MCF 10A (cell line): ENCODE measurements at regions not wholly inside any gene's neighbourhood (a gene's known extent, or its start where the extent isn't known, plus 50 kb on each side); places are given as distances from the start of the nearest gene placed in this dataset.

Source experiments
- BruUV-seq: library from RNA; stranded (reverse); fragments of 400-500 nt; replicated peaks from 2 replicates; lab custom pipeline; 2021; lab: Mats Ljungman, UMichigan
- CTCF ChIA-PET: fragments of 300-600 bp; sonication (Branson Sonifier 250); formaldehyde crosslinking; extraction: SDS; loops from one replicate; lab custom pipeline; 2021; ENCODE audit warnings: antibody characterized with exemption, inconsistent platforms; lab: Yijun Ruan, JAX
- POLR2A ChIA-PET: fragments of 300-600, 350-650 bp; sonication (Branson Sonifier 250); formaldehyde crosslinking; extraction: SDS; loops from one replicate; lab custom pipeline; 2020; ENCODE audit warnings: antibody characterized with exemption, inconsistent platforms; lab: Yijun Ruan, JAX
- DNase-seq: peaks from one replicate; pipeline ENCODE4 v3.0.0-alpha.2; 2018; ENCODE audit not compliant: unreplicated experiment
- H3K27ac Mint-ChIP-seq: one replicate; pipeline ENCODE4 v1.8.0; 2022; ENCODE audit warnings: mild to moderate bottlenecking, low read depth, mixed read lengths; ENCODE audit not compliant: unreplicated experiment
- H3K27me3 Mint-ChIP-seq: one replicate; pipeline ENCODE4 v1.8.0; 2022; ENCODE audit warnings: mixed read lengths; ENCODE audit not compliant: insufficient read depth, unreplicated experiment
- H3K36me3 Mint-ChIP-seq: one replicate; pipeline ENCODE4 v1.8.0; 2022; ENCODE audit warnings: mild to moderate bottlenecking, moderate library complexity, mixed read lengths; ENCODE audit not compliant: insufficient read depth, unreplicated experiment
- H3K4me1 Mint-ChIP-seq: one replicate; pipeline ENCODE4 v1.8.0; 2022; ENCODE audit warnings: mixed read lengths; ENCODE audit not compliant: insufficient read depth, unreplicated experiment
- H3K4me3 Mint-ChIP-seq: one replicate; pipeline ENCODE4 v1.8.0; 2022; ENCODE audit warnings: mild to moderate bottlenecking, moderate library complexity, mixed read lengths; ENCODE audit not compliant: unreplicated experiment
- H3K9me3 Mint-ChIP-seq: one replicate; pipeline ENCODE4 v1.8.0; 2022; ENCODE audit warnings: mixed read lengths; ENCODE audit not compliant: unreplicated experiment
- CTCF ChIP-seq: fragments of 200-600 bp; IDR thresholded peaks from one replicate; pipeline ENCODE4 v1.8.0; 2022; ENCODE audit warnings: antibody characterized with exemption, mild to moderate bottlenecking; ENCODE audit not compliant: unreplicated experiment
- intact Hi-C: fragments of 100-400 bp; cut with micrococcal nuclease; formaldehyde crosslinking; loops from 2 replicates; pipeline ENCODE4 v1.14.1; 2022

DNA sequence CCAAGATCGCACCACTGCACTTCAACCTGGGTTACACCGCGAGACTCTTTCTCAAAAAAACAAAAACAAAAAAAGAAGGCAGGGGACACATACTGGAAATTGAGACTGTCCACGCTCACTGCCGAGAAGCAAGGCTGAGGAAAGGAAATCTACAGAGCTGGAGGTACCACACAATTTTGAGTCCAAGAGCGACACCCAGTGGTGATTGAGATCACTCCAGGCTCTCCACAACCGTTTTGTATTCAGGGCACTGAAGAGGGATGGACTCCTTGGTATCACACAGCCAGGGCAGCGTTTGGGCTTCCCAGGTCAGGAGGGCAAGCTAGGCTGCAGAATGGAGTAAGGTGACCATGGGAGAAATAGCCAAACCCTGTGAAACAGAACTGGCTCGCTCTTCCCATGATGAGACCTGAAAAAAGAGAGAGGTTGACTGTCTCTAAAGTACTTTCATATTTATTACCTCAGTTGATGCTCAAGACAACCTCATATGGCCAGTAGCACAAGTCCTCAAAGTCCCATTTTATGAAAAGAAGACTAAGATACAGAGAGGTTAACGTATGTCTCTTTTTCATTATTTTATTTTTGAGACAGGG is 74.5 kb upstream of the YPEL5 start:
- Mint-ChIP-seq H3K4me1 (no peaks in the 10 kb centered on the region), H3K36me3 (no peaks in the 10 kb centered on the region), H3K9me3 (no peaks in the 10 kb centered on the region), H3K27ac (no peak overlapping the region), H3K4me3 (no peak overlapping the region), H3K27me3 (peaks cover 65% of the 10 kb centered on the region)
- peak; percentile 74 for TF ChIP-seq CTCF
- BruUV-seq, result no TSS peak
- ChIA-PET POLR2A (interaction anchor here (0.6 to 1.0 kb wide), 2 partner anchors 37 to 105 kb away, joined by 3 to 4 read pairs; no protein-coding TSS in a partner anchor), CTCF (interaction anchor here (0.6 to 5.2 kb wide), 26 partner anchors 9 to 1121 kb away, joined by 3 to 45 read pairs (median 4); no protein-coding TSS in a partner anchor)
- peak; percentile 85 for DNase-seq
- intact Hi-C loops, result loop anchor here (1.0 to 5.0 kb wide), 5 partner anchors 43 to 835 kb away; no protein-coding TSS in a partner anchor

GRCh38 chr2:30073523-30073922 is 73.3 kb upstream of the YPEL5 start:
- Mint-ChIP-seq H3K9me3 (no peaks in the 10 kb centered on the region), H3K36me3 (no peaks in the 10 kb centered on the region), H3K4me3 (no peak overlapping the region), H3K27ac (no peak overlapping the region), H3K4me1 (no peaks in the 10 kb centered on the region), H3K27me3 (peaks cover 72% of the 10 kb centered on the region)
- intact Hi-C loops, result loop anchor here (2.0 to 5.0 kb wide), 3 partner anchors 47 to 836 kb away; no protein-coding TSS in a partner anchor
- no peak for DNase-seq
- no TSS peak for BruUV-seq
- no peak for TF ChIP-seq CTCF
- CTCF ChIA-PET, result interaction anchor here (0.6 to 5.2 kb wide), 8 partner anchors 9 to 1071 kb away, joined by 3 to 45 read pairs (median 3); no protein-coding TSS in a partner anchor
- POLR2A ChIA-PET, result no interaction called here

- no peaks in the 10 kb centered on the region for H3K36me3 Mint-ChIP-seq
- ChIA-PET CTCF (interaction anchor here (0.6 to 5.2 kb wide), 6 partner anchors 8 to 1070 kb away, joined by 3 to 45 read pairs (median 4); no protein-coding TSS in a partner anchor), POLR2A (no interaction called here)
- H3K4me1 Mint-ChIP-seq, result no peaks in the 10 kb centered on the region
- intact Hi-C loops, result loop anchor here (5.0 kb wide), 2 partner anchors 777 to 837 kb away; no protein-coding TSS in a partner anchor
- peak; percentile 23 for DNase-seq
- no peaks in the 10 kb centered on the region for H3K9me3 Mint-ChIP-seq
- no TSS peak for BruUV-seq
- H3K27ac Mint-ChIP-seq, result no peak overlapping the region
- peaks cover 71% of the 10 kb centered on the region for H3K27me3 Mint-ChIP-seq
- TF ChIP-seq CTCF, result no peak
- H3K4me3 Mint-ChIP-seq, result no peak overlapping the region
Measured at GRCh38 chr2:30074023-30074422, 72.8 kb upstream of the YPEL5 start.

GRCh38 chr2:30078521-30078920 is 68.3 kb upstream of the YPEL5 start:
- no peak for DNase-seq
- ChIA-PET CTCF (interaction anchor here (0.5 to 1.3 kb wide), 4 partner anchors 9 to 602 kb away, joined by 3 to 4 read pairs (median 4); no protein-coding TSS in a partner anchor), POLR2A (interaction anchor here (0.6 kb wide), 1 partner anchor 21 kb away, joined by 4 read pairs; no protein-coding TSS in a partner anchor)
- intact Hi-C loops, result no loop called here
- Mint-ChIP-seq H3K4me3 (no peak overlapping the region), H3K36me3 (no peaks in the 10 kb centered on the region), H3K27me3 (peaks cover 65% of the 10 kb centered on the region), H3K9me3 (no peaks in the 10 kb centered on the region), H3K27ac (no peak overlapping the region), H3K4me1 (no peaks in the 10 kb centered on the region)
- BruUV-seq, result no TSS peak
- TF ChIP-seq CTCF, result no peak
